ENCODE measurements at regions not wholly inside any gene's neighbourhood (a gene's known extent, or its start where the extent isn't known, plus 50 kb on each side); places are given as distances from the start of the nearest gene placed in this dataset.

DNA sequence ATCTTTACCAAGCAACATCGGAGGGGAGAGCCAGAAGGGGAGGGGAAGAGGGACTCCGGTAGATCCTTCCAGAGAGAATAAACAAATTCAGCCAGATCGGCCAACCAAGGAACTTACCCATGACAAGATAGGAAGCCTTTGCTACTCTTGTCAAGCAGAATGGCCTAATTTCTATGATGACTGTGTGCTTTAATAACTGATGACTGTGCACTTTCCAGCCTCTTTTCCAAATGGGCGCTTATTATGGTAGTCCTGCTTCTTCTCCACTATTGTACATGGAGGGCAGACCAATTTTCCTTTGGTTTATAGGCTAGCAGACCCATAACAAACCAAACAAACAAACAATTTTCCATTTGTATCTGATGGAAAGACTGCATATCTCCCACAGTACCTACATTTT is 163.8 kb upstream of the RFX3 start:
- no peaks in the 10 kb centered on the region for H4K20me1 ChIP-seq (replicated peaks; ENCODE audit: insufficient read depth)
- no peaks in the 10 kb centered on the region for H3K79me2 ChIP-seq (replicated peaks; ENCODE audit: insufficient read depth)
- H3K36me3 Mint-ChIP-seq (ENCODE audit: low read depth): no peaks in the 10 kb centered on the region
- H2AFZ ChIP-seq: no peak overlapping the region
- no peak overlapping the region for H3K4me2 ChIP-seq
- no peak overlapping the region for H3K27ac Mint-ChIP-seq
- H3K9me3 Mint-ChIP-seq: no peaks in the 10 kb centered on the region
- H3F3A ChIP-seq (replicated peaks; ENCODE audit: low read depth): no peaks in the 10 kb centered on the region
- H3K4me1 Mint-ChIP-seq: peaks cover 5% of the 10 kb centered on the region; the same call in 2 of the 3 replicates
- ATAC-seq (no peak), DNase-seq (ENCODE audit: low spot score) (no peak)
- H3K4me3 Mint-ChIP-seq: no peak overlapping the region
- H3K4me1 ChIP-seq (ENCODE audit: insufficient read depth): 0 out of 2 replicates have a peak, but pooled peaks cover 5% of the 10 kb centered on the region
- no peaks in the 10 kb centered on the region for H3K9me2 ChIP-seq (ENCODE audit: insufficient read depth)
- no peaks in the 10 kb centered on the region for H3K27me3 ChIP-seq (ENCODE audit: insufficient read depth)
- TF ChIP-seq STAT1 (IDR thresholded peaks at IDR 0.05; ENCODE audit: unreplicated experiment): no peak
- no peak for TF ChIP-seq CREB1 (CRISPR knock-in tag; IDR thresholded peaks at IDR 0.05; ENCODE audit: low read depth)
- no peak for TF ChIP-seq NANOG (IDR thresholded peaks at IDR 0.05; ENCODE audit: borderline replicate concordance)
- TF ChIP-seq POLR2AphosphoS5 (IDR thresholded peaks at IDR 0.05; ENCODE audit: low read depth): no peak
- no peak for TF ChIP-seq EZH2phosphoT487 (IDR thresholded peaks at IDR 0.05; ENCODE audit: unreplicated experiment)
- no peak for TF ChIP-seq EZH2 (IDR thresholded peaks at IDR 0.05; ENCODE audit: low read depth, unreplicated experiment)
- TF ChIP-seq, protein P1, sequence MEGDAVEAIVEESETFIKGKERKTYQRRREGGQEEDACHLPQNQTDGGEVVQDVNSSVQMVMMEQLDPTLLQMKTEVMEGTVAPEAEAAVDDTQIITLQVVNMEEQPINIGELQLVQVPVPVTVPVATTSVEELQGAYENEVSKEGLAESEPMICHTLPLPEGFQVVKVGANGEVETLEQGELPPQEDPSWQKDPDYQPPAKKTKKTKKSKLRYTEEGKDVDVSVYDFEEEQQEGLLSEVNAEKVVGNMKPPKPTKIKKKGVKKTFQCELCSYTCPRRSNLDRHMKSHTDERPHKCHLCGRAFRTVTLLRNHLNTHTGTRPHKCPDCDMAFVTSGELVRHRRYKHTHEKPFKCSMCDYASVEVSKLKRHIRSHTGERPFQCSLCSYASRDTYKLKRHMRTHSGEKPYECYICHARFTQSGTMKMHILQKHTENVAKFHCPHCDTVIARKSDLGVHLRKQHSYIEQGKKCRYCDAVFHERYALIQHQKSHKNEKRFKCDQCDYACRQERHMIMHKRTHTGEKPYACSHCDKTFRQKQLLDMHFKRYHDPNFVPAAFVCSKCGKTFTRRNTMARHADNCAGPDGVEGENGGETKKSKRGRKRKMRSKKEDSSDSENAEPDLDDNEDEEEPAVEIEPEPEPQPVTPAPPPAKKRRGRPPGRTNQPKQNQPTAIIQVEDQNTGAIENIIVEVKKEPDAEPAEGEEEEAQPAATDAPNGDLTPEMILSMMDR (conservative IDR thresholded peaks at IDR 0.05; ENCODE audit: low read depth in 2 of 2): no peak
- TF ChIP-seq REST (IDR thresholded peaks at IDR 0.05; ENCODE audit: unreplicated experiment): no peak
- no peak for TF ChIP-seq ZNF331 (CRISPR knock-in tag; IDR thresholded peaks at IDR 0.05; ENCODE audit: low read depth)
- no peak for TF ChIP-seq ZNF462 (CRISPR knock-in tag; IDR thresholded peaks at IDR 0.05)
- TF ChIP-seq, protein P2, sequence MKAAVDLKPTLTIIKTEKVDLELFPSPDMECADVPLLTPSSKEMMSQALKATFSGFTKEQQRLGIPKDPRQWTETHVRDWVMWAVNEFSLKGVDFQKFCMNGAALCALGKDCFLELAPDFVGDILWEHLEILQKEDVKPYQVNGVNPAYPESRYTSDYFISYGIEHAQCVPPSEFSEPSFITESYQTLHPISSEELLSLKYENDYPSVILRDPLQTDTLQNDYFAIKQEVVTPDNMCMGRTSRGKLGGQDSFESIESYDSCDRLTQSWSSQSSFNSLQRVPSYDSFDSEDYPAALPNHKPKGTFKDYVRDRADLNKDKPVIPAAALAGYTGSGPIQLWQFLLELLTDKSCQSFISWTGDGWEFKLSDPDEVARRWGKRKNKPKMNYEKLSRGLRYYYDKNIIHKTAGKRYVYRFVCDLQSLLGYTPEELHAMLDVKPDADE (IDR thresholded peaks at IDR 0.05): no peak
- TF ChIP-seq ZNF114 (CRISPR knock-in tag; IDR thresholded peaks at IDR 0.05): no peak
- no peak for TF ChIP-seq JUNB (IDR thresholded peaks at IDR 0.05; ENCODE audit: unreplicated experiment)
- H3K36me3 ChIP-seq (ENCODE audit: insufficient read depth): no peaks in the 10 kb centered on the region
- H3K4me3 ChIP-seq: no peak overlapping the region
- H3K27ac ChIP-seq (ENCODE audit: low read depth): no peak overlapping the region
- peaks cover 2% of the 10 kb centered on the region for H3K27me3 Mint-ChIP-seq (ENCODE audit: insufficient read depth, low read depth, poor library complexity)
